PC-3 (cell line): ENCODE measurements at regions not wholly inside any gene's neighbourhood (a gene's known extent, or its start where the extent isn't known, plus 50 kb on each side); places are given as distances from the start of the nearest gene placed in this dataset.

ENCODE experiments used
- EZH2phosphoT487 ChIP-seq: fragments of 300-600 bp; sonication (generic); IDR thresholded peaks from 2 replicates; pipeline ENCODE4 v1.6.1; 2018; ENCODE audit warnings: mild to moderate bottlenecking, antibody characterized with exemption, low read length, borderline replicate concordance
- TF ChIP-seq, protein P1 (sequence below): fragments of 300-600 bp; sonication (generic); conservative IDR thresholded peaks from 2 replicates; pipeline ENCODE4 v1.5.1; 2017; ENCODE audit warnings: antibody characterized with exemption, low read depth, mild to moderate bottlenecking, low read length

DNA sequence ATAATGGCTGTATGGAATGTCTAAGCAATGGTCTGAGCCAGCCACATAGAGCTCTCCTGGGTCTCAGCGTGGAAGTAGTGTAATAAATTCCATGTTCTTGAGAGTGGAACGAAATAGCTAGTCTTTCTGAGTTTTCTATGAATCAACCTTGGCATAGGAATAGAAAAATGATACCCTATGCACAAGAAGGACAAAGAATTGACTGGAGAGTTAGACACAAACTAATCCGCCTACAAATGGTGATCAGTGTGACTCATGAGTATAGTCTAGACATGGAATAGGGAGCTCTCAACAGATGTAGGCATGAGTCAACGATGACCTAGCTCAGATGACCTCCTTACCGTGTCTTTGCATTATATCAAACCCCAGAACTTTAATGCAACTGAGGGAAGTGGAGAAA is 256.8 kb upstream of the GRIN3A start:
- no peak for TF ChIP-seq EZH2phosphoT487
- TF ChIP-seq, protein P1, sequence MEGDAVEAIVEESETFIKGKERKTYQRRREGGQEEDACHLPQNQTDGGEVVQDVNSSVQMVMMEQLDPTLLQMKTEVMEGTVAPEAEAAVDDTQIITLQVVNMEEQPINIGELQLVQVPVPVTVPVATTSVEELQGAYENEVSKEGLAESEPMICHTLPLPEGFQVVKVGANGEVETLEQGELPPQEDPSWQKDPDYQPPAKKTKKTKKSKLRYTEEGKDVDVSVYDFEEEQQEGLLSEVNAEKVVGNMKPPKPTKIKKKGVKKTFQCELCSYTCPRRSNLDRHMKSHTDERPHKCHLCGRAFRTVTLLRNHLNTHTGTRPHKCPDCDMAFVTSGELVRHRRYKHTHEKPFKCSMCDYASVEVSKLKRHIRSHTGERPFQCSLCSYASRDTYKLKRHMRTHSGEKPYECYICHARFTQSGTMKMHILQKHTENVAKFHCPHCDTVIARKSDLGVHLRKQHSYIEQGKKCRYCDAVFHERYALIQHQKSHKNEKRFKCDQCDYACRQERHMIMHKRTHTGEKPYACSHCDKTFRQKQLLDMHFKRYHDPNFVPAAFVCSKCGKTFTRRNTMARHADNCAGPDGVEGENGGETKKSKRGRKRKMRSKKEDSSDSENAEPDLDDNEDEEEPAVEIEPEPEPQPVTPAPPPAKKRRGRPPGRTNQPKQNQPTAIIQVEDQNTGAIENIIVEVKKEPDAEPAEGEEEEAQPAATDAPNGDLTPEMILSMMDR, result no peak
